22Rv1 (cell line): ENCODE measurements at regions not wholly inside any gene's neighbourhood (a gene's known extent, or its start where the extent isn't known, plus 50 kb on each side); places are given as distances from the start of the nearest gene placed in this dataset.

ENCODE experiments used
- CTCF ChIP-seq: fragments of 450-650 bp; IDR thresholded peaks from 2 replicates; pipeline ENCODE4 v1.5.1; 2017; ENCODE audit warnings: mild to moderate bottlenecking
- ZFX ChIP-seq: fragments of 450-650 bp; IDR thresholded peaks from 2 replicates; pipeline ENCODE4 v1.6.1; 2017; ENCODE audit warnings: antibody characterized with exemption, borderline replicate concordance

- TF ChIP-seq CTCF (no peak), ZFX (no peak)
These were observed 359.2 kb downstream of the PBX1 start for GRCh38 chr1:164918140-164918539.
